ENCODE measurements at regions not wholly inside any gene's neighbourhood (a gene's known extent, or its start where the extent isn't known, plus 50 kb on each side); places are given as distances from the start of the nearest gene placed in this dataset.
A peak's percentile ranks its signal among the peaks of the same experiment; 100 is the strongest.

DNA sequence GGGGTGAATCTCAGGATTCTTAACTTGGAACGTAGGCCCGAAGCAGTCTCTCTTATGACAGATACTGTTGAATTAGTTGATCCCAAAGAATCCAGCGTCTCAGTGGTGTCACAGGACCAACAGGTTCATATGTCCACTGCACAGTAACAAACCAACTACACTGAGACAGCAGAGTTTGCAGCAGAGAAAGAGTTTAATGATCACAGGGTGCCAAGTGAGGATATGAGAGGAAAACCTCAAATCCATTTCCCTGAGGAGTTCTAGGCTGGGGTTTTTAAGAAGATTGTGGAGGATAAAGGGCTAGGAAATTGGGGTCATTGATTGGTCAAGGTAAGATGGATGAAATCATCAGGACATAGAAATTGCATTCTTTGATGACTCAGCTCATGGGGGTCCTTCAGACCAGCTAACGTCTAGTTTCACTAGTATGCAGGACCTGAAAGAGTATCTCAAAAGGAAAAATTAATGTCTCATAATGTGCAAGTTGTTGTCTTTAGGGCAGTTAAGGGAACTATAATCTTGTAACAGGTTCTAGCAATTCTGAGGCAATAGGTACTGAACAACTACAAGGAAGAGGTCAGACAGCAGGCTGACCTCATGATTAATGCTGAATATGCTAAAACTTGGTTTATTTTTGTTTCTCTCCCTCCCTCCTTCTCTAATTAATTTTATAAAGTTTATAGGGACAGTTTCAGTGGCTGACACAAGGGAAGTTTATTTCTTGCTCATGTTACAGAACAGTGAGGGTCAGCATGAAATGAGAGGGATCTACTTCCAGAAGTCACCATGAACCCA, 310.9 kb upstream of the NEBL start:
- no peak for DNase-seq (ENCODE audit: low read depth in 2 of 2)

DNA sequence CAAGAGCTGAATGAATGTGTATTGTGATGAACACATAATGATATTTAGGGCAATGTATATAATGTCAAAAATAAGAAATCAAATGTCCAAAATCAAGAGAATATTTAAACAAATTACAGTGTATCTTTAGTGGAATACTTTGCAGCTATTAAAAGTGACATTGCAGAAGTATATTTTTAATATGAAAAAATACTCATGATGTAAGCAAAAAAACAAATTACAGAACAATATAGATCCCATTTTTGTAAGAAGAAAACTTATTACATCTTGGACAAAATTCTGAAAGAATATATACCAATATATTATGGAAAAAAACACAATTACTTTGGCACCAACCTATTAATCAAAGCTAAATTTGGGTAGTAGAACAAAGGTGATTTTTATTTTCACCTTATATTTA, 308.2 kb upstream of the NEBL start:
- DNase-seq (ENCODE audit: low read depth in 2 of 2) = no peak

- DNase-seq (ENCODE audit: low read depth in 2 of 2) = no peak
Measured at GRCh38 chr10:21203473-21204107, 306.5 kb upstream of the NEBL start.

- DNase-seq (ENCODE audit: low read depth in 2 of 2) = no peak
Measured at GRCh38 chr10:21202776-21203462, 305.8 kb upstream of the NEBL start.

- no peak for DNase-seq (ENCODE audit: low read depth in 2 of 2)
Measured at GRCh38 chr10:21199501-21199900, 302.4 kb upstream of the NEBL start.

GRCh38 chr10:21197838-21198237, 300.7 kb upstream of the NEBL start:
- DNase-seq (ENCODE audit: low read depth in 2 of 2) = no peak

- no peak for DNase-seq (ENCODE audit: low read depth in 2 of 2)
Measured at GRCh38 chr10:21196822-21197395, 299.8 kb upstream of the NEBL start.

DNA sequence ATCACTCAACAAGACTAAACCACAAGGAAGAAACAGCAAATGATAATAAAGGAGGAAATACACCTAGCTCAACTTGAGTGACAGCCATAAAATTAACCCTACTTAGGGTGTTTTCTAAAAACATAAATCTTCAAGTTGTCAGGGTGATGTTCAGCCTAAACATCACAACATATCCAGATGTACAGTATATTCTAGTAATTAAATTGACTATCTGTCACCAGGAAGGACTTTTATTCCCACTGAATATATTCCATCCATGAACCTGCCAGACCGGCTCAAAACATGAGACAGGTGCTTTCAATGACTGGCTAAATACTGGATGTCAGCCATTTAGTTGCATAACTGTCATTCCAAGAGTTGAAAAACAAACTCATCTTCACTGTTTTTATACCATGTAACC, 298.1 kb upstream of the NEBL start:
- DNase-seq (ENCODE audit: low read depth in 2 of 2) = no peak

DNA sequence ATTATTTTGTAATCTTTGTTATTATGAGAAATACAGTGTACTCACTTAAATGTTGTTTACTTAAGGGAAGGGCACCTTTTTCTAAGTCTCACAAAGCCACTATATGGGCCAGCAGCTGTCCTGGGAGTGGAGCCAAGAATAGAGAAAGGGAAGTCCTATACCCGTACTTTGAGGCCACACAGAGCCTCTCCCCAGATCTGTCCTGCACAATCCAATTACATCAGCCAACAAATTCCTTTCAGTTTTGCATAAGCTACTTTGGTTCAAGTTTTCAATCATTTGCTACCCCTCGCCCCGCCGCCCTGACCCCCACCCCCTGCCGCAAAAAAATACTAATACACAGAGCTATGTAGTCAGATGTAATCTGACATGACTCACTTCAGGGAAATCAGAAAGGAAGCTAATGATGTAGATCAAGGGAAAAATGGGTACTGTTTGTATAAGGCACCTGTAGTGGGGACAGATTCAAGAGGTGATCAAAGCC, 297.4 kb upstream of the NEBL start:
- DNase-seq (ENCODE audit: low read depth in 2 of 2) = no peak

DNA sequence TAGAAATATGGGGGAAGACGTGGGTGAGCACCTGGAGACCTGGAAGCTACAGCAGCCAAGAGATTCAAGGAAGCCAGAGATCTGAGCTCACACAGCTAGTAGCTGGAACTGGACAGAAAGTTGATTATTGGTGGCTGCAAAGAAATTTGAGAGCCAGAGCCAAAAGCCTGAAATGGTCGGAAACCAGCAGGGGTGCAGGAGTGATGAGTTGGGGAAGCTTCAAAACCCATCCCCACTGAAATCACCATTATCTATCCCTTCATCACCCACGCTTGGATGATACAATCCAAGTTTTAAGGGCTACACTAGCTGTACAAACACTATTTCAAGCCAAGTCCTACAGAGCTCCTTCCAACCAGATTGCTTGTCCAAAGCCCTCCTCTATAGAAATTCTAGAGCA, 296.1 kb upstream of the NEBL start:
- no peak for DNase-seq (ENCODE audit: low read depth in 2 of 2)

GRCh38 chr10:21191512-21191911, 294.4 kb upstream of the NEBL start:
- no peak for DNase-seq (ENCODE audit: low read depth in 2 of 2)

- no peak for DNase-seq (ENCODE audit: low read depth in 2 of 2)
Measured at GRCh38 chr10:21184984-21185383, 287.9 kb upstream of the NEBL start.

GRCh38 chr10:21184216-21184615, 287.1 kb upstream of the NEBL start:
- no peak for DNase-seq (ENCODE audit: low read depth in 2 of 2)

DNA sequence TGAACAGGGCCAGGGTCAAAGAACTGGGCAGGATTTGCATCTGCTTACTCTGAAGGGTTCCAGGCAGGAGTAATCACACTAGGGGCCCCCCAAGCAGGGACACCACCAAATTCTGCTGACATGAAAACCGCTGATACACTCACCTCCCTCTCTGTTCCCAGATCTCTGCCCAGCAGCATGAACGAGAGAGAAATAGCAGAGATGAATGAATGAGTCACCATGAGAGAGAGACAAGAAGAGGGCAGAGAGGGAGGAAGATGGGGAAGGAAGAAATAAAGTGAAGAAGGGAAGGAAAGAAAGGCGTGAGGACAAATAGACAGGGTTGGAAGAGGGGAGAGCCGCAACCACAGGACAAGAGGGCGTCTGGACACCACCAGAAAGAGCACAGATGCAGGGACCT, 285.9 kb upstream of the NEBL start:
- DNase-seq (ENCODE audit: low read depth in 2 of 2) = no peak

DNA sequence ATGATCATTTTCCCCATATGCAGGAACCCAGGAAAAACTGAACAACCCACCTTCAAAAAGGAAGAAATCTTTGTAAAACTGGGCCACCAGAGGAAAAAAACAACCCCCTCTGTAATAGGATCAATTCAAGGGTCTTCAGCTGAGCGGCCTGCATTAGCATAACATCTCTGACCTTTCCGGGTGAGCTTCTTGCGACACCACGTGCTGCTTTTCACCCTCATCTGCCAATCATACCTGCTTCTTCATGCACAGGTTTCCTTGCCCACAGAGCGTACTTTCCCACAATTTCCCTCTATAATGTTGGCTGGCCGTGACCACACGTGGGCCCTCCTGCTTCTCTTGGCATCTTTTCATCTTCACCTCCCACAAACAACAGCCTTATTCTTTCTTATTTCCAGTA, 284.3 kb upstream of the NEBL start:
- DNase-seq (ENCODE audit: low read depth in 2 of 2) = no peak

- no peak for DNase-seq (ENCODE audit: low read depth in 2 of 2)
Measured at GRCh38 chr10:21180604-21181003, 283.5 kb upstream of the NEBL start.

DNA sequence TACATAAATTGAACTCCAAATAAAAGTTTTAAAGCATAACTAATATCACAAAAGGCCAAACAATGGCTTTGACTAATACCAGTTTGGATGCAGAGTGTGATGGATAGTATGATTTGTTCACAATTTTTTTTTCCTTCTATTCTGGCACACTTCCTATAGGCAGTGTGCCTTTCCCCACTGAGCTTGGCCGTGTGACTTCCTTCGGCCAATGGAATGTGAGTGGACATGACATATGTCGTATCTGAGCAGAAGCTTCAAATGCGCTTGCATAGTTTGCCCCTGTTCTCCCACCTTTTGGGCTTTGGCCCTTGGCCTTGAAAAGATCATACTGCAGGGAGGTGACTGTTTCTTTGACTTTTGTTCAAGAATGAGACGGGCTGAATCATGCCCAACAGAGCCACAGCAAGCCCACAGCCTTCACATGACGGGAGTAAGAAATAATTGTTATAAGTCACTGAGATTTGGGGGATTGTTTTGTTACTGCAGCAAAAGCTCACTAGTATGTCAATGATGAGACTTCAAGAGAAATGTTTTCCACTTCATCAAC, 279.9 kb upstream of the NEBL start:
- no peak for DNase-seq (ENCODE audit: low read depth in 2 of 2)

GRCh38 chr10:21175797-21176196, 278.7 kb upstream of the NEBL start:
- DNase-seq (ENCODE audit: low read depth in 2 of 2) = no peak

GRCh38 chr10:21174715-21175495, 277.8 kb upstream of the NEBL start:
- DNase-seq (ENCODE audit: low read depth in 2 of 2) = no peak

GRCh38 chr10:21173802-21174714, 276.9 kb upstream of the NEBL start:
- DNase-seq (ENCODE audit: low read depth in 2 of 2) = peak; percentile 28 to 39

Data from stimulated activated CD8-positive, alpha-beta memory T cell treated with anti-CD3 and anti-CD28 coated beads, Interleukin-15, amount 100 ng/mL, for 48 hours (primary cell).